ENCODE measurements at regions not wholly inside any gene's neighbourhood (a gene's known extent, or its start where the extent isn't known, plus 50 kb on each side); places are given as distances from the start of the nearest gene placed in this dataset.

- TF ChIP-seq CTCF (IDR thresholded peaks at IDR 0.05; ENCODE audit: poor library complexity, severe bottlenecking) = no peak
- no peak for TF ChIP-seq EZH2 (IDR thresholded peaks at IDR 0.05; ENCODE audit: borderline replicate concordance, insufficient read depth, low read length, poor library complexity, severe bottlenecking)
Observed at GRCh38 chr2:71834796-71835195, 312.9 kb downstream of the CYP26B1 start.

Data from neural cell (in vitro differentiated cells).